Right lobe of liver (tissue), 6 donors: ENCODE measurements at regions not wholly inside any gene's neighbourhood (a gene's known extent, or its start where the extent isn't known, plus 50 kb on each side); places are given as distances from the start of the nearest gene placed in this dataset.
"Not testable (repeated sequence)": the region's sequence is repeated elsewhere in the genome, so short reads cannot be mapped to it uniquely, and the experiment has no call there.

Source experiments
- ATAC-seq, 4 donors: fragments of 200-7000 bp; cut with Tn5 transposase; one replicate each; pipeline ENCODE4 v1.9.1; 2020; ENCODE audit warnings: mild to moderate bottlenecking in 4 of 4, moderate library complexity in 4 of 4
- DNase-seq, 3 donors: peaks; one replicate each; pipeline ENCODE4 v3.0.0-alpha.2; 2020
- H3K27ac ChIP-seq, 3 donors: fragments of 200-600 bp; one replicate each; pipeline ENCODE4 v1.8.0; 2022
- H3K27me3 ChIP-seq, 2 donors: fragments of 200-600 bp; one replicate each; pipeline ENCODE4 v1.8.0; 2022
- H3K36me3 ChIP-seq, 4 donors: fragments of 200-600 bp; sonication (generic) in 1 of 4; one replicate each; pipeline versions ENCODE4 v1.5.1 to v1.8.0; 2017 to 2022; ENCODE audit warnings: control low read depth in 1 of 4
- H3K4me1 ChIP-seq, 4 donors: fragments of 200-600 bp; sonication (generic) in 1 of 4; one replicate each; pipeline versions ENCODE4 v1.5.1 to v1.8.0; 2017 to 2022; ENCODE audit warnings: control low read depth in 1 of 4
- H3K4me3 ChIP-seq, 3 donors: fragments of 200-600 bp; one replicate each; pipeline ENCODE4 v1.8.0; 2022
- H3K9me3 ChIP-seq, 4 donors: fragments of 200-600 bp; sonication (generic) in 1 of 4; one replicate each; pipeline versions ENCODE4 v1.5.1 to v1.8.0; 2017 to 2022; ENCODE audit warnings: control low read depth in 1 of 4
- POLR2A ChIP-seq: fragments of 450-650 bp; IDR thresholded peaks from one replicate; pipeline ENCODE4 v1.6.1; 2017; ENCODE audit warnings: antibody characterized with exemption, mild to moderate bottlenecking
- WGBS: methylation state at CpG from one replicate; pipeline ENCODE4 v1.1.6; 2018; ENCODE audit warnings: low coverage, low lambda C conversion rate; ENCODE audit not compliant: insufficient coverage; ENCODE audit errors: missing lambda C conversion rate; 5-methylcytosine and 5-hydroxymethylcytosine counted together
- intact Hi-C, 2 donors: fragments of 100-400 bp; cut with DNase I; formaldehyde crosslinking; loops; one replicate each; pipeline versions ENCODE4 v1.11.2 to v1.14.1; 2022
- TF ChIP-seq, protein P1 (sequence below), 4 donors: fragments of 200-600 bp in 3 of 4; fragments of 450-650 bp in 1 of 4; IDR thresholded peaks; one replicate each; pipeline versions ENCODE4 v1.5.1 to v1.8.0; 2016 to 2022; ENCODE audit warnings: antibody characterized with exemption in 4 of 4, mild to moderate bottlenecking in 2 of 4
- donor health status: DM: no; HTN: yes; CAD: no.
- donor health status: DM: no; HTN: no; CAD: no.
- donor health status: DM: no; HTN: no; CAD: no.
- donor health status: DM: no; HTN: yes; CAD: no.
- donor health status: DM: no; HTN: yes; CAD: no.

DNA sequence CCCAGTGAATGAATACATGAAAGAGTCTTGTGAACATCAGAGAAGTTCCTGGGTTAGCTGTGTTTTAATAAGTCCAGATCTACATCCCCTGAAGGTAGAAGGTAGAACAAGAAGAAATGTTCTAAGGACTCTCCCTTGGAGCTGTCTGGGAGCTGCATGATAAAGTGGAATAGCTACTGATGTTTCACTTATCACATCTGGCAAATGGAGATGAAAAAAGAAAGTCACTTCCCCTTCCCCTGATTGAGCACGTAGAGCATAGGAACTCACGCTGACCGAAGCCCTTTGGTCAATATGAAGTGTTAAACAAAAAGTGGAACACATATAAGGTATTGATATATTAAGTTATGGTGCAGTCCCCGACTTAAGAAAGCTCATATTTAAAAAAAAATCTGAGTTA is 53.2 kb upstream of the PARP1 start:
- Histone ChIP-seq H3K4me1 (no peaks in the 10 kb centered on the region), H3K27me3 (no peaks in the 10 kb centered on the region), H3K9me3 (no peaks in the 10 kb centered on the region), H3K4me3 (no peak overlapping the region), H3K27ac (no peak overlapping the region), H3K36me3 (no peaks in the 10 kb centered on the region)
- intact Hi-C loops = no loop called here
- no peak for ATAC-seq
- TF ChIP-seq, protein P1, sequence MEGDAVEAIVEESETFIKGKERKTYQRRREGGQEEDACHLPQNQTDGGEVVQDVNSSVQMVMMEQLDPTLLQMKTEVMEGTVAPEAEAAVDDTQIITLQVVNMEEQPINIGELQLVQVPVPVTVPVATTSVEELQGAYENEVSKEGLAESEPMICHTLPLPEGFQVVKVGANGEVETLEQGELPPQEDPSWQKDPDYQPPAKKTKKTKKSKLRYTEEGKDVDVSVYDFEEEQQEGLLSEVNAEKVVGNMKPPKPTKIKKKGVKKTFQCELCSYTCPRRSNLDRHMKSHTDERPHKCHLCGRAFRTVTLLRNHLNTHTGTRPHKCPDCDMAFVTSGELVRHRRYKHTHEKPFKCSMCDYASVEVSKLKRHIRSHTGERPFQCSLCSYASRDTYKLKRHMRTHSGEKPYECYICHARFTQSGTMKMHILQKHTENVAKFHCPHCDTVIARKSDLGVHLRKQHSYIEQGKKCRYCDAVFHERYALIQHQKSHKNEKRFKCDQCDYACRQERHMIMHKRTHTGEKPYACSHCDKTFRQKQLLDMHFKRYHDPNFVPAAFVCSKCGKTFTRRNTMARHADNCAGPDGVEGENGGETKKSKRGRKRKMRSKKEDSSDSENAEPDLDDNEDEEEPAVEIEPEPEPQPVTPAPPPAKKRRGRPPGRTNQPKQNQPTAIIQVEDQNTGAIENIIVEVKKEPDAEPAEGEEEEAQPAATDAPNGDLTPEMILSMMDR (IDR thresholded peaks at IDR 0.05) = no peak
- TF ChIP-seq POLR2A = no peak
- no peak for DNase-seq
- 47% methylated on average over 4 of the region's 4 CpGs for WGBS

DNA sequence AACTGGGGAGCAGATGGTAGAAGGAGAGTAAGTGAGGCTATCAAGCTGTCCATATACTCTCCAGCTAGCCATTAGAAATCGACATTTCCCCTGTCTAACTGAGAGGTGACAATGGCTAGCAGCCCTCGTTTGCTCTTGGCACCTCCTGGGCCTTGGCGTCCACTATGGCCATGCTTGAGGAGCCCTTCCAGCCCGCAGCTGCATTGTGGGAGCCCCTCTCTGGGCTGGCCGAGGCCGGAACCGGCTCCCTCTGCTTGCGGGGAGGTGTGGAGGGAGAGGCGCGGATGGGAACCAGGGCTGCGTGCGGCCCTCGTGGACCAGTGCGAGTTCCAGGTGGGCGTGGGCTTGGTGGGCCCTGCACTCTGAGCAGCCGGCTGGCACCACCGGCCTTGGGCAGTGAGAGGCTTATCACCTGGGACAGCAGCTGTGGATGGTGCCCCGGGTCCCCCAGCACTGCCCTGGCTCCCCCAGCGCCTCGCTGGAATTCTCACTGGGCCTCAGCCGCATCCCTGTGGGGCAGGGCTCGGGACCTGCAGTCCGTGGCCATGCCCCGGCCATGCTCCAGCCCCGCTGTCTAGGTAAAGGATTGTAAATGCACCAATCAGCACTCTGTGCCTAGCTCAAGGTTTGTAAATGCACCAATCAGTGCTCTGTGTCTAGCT is 56.2 kb upstream of the PARP1 start:
- H3K4me3 ChIP-seq = no peak overlapping the region
- H3K4me1 ChIP-seq = no peaks in the 10 kb centered on the region
- TF ChIP-seq, protein P1 (IDR thresholded peaks at IDR 0.05) = no peak
- no peak for TF ChIP-seq POLR2A
- intact Hi-C loops = no loop called here
- DNase-seq (no peak), ATAC-seq (no peak)
- WGBS = 82% methylated on average over 3 of the region's 25 CpGs
- H3K9me3 ChIP-seq = no peaks in the 10 kb centered on the region
- no peaks in the 10 kb centered on the region for H3K36me3 ChIP-seq
- no peak overlapping the region for H3K27ac ChIP-seq
- H3K27me3 ChIP-seq = no peaks in the 10 kb centered on the region

DNA sequence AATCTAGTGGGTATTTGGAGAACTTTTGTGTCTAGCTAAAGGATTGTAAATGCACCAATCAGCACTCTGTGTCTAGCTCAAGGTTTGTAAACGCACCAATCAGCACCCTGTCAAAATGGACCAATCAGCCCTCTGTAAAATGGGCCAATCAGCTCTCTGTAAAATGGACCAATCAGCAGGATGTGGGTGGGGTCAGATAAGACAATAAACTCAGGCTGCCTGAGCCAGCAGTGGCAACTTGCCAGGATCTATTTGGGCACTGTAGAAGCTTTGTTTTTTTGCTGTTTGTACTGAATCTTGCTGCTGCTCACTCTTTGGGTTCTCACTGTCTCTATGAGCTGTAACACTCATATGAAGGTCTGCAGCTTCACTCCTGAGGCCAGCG is 56.7 kb upstream of the PARP1 start:
- DNase-seq, ATAC-seq, H3K4me3 ChIP-seq, H3K4me1 ChIP-seq, H3K36me3 ChIP-seq, intact Hi-C loops, H3K27ac ChIP-seq, H3K27me3 ChIP-seq, H3K9me3 ChIP-seq: not testable (repeated sequence)
- WGBS = 88% methylated on average over 1 of the region's 2 CpGs

DNA sequence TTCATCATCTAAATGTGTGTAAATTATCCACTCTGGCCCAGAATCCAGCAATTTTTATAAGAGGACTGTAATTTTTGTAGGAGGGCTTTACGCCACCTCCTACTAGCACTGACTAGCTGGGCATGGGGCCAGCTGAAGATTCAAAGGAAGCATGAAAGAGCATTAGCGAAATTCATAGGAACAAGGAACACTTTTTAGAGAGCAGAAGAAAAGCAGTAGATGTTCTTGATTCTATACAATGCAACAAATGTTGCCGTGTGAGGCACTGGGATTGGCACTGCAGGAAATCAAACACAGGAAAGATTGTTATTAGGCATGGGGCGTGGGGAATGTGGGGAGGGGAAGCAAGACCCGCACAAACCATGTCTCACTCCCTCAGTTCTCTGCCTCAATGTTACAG is 58.4 kb upstream of the PARP1 start:
- no peak for ATAC-seq
- DNase-seq = no peak
- WGBS = 67% methylated on average over 5 of the region's 5 CpGs
- TF ChIP-seq POLR2A = no peak
- TF ChIP-seq, protein P1 (IDR thresholded peaks at IDR 0.05) = no peak
- H3K9me3 ChIP-seq = no peaks in the 10 kb centered on the region
- no peaks in the 10 kb centered on the region for H3K4me1 ChIP-seq
- intact Hi-C loops = no loop called here
- no peaks in the 10 kb centered on the region for H3K27me3 ChIP-seq
- H3K27ac ChIP-seq = no peak overlapping the region
- H3K4me3 ChIP-seq = no peak overlapping the region
- no peaks in the 10 kb centered on the region for H3K36me3 ChIP-seq

DNA sequence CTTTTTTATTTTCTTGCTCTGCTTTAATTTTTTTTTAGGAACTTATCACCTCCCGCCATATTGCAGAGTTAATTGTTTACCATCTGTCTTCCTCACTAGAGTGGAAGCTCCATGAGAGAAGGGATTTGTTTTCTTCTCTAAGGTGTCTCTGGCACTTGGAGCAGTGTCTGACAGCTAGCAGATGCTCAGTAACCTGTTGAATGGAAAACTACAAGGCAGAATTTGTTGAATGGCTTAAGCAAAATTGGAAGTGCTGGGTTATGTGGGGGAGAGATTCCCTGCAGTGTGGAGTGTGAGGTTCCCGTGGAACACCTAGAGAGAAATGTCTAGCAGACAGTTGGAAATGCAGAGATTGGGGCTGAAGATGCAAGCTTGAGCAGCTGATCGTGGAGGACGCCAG is 59.5 kb upstream of the PARP1 start:
- intact Hi-C loops = no loop called here
- no peak for DNase-seq

More for the DNA sequence above, 59.5 kb upstream of the PARP1 start:
- no peaks in the 10 kb centered on the region for H3K9me3 ChIP-seq
- WGBS = 77% methylated on average over 4 of the region's 4 CpGs
- no peaks in the 10 kb centered on the region for H3K36me3 ChIP-seq
- no peak overlapping the region for H3K27ac ChIP-seq
- no peak for TF ChIP-seq POLR2A
- TF ChIP-seq, protein P1 (IDR thresholded peaks at IDR 0.05) = no peak
- no peak for ATAC-seq
- H3K4me1 ChIP-seq = no peaks in the 10 kb centered on the region
- H3K4me3 ChIP-seq = no peak overlapping the region
- no peaks in the 10 kb centered on the region for H3K27me3 ChIP-seq
